NCI-H2227 (cell line): ENCODE measurements at regions not wholly inside any gene's neighbourhood (a gene's known extent, or its start where the extent isn't known, plus 50 kb on each side); places are given as distances from the start of the nearest gene placed in this dataset.
"Not testable (repeated sequence)": the region's sequence is repeated elsewhere in the genome, so short reads cannot be mapped to it uniquely, and the experiment has no call there.

Experiments
- DNase-seq: peaks from one replicate; lab custom pipeline; 2025; ENCODE audit not compliant: unreplicated experiment; lab: John Stamatoyannopoulos, UW

DNA sequence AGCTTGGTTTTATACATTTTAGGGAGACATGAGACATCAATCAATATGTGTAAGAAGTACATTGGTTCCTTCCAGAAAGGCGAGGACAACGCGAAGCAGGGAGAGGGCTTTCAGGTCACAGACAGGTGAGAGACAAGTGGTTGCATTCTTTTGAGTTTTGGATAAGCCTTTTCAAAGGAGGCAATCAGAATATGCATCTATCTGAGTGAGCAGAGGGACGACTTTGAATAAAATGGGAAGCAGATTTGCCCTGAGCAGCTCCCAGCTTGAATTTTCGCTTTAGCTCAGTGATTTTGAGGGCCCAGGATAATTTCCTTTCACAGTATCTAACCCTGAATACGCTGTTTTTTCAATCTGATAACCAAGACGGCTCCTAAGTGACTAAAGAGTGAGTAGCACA lies 82.5 kb upstream of the MYO3A start:
- DNase-seq = no peak

DNA sequence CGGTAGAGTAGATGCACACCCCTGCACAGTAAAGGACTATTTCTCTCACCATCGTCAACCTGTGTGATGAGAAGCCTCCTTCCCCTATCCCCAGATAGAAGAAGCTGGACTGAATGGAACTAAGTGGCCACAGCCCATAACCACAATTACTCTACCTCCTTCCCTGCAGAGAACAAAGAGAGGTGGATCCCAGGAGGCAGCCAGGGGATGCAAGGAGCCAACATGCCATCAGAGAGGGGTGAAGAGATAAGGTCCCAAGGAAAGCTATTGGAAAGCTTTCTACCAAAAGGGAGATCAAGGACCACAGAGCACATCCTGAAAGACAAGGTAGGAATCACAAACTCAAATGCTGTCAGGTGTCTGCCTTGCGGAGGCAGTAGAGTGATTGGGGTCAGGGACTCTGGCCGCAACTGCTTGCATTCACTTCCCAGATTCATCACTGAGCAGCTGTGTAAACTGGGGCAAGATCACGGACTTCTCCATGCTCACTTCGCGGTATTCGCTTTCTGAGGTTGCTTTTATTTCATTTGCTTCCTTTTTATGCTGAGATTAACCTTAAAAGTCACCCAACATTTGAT lies 81.6 kb upstream of the MYO3A start:
- DNase-seq = no peak

DNA sequence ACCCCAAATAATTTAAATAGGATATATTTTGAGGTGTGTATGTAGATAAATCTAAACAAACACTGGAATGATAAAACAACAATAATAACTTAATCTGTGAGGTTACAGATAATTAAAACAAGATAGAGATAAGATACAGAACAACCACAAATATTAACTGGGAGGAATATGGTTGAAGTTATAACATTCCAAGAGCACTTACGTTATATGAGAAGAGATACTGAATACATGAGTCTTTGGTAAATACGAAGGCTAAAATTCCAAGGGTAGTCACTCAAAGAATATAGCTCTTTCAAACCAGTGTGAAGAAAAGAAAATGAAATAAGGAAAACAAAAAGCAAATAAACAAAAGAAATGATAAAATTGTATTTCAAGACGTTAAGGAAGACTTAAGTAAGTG lies 76.0 kb upstream of the MYO3A start:
- DNase-seq = no peak

DNA sequence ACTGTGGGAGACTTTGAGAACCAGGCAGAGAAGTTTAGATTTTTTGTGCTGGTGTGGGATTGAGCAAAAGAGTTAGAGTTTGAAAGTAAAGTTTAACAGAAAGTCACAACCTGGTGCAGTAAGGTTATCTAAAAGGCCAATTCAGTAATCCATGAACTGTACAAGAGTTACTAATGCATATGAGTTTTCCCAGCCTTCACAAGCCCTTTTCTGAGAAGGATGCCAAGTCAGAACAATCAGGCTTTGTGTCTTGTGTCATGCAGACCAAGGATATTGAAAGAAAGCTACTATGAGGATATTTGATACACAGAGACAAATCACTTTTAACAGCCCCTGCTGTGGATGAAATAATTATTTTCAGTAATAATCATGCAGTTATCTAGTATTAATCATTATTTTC lies 68.8 kb upstream of the MYO3A start:
- DNase-seq = no peak

DNA sequence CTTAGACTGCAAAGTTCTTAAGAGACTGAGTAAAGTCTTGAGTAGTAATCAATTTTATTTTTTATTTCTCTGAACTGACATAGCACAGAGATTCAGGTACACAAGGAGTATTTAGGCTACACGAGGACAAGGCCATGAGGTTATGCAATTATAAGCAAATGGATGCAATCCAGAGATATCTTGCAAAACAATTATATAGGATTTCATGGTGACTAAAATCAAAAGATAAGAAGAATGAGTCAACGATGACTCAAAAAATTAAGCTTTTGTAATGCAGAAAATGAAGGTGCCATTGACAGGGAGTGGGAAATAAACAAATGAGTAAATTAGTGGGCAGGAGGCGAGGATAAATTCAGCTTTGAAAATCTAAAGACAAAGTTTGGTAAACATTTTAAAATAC lies 66.7 kb upstream of the MYO3A start:
- no peak for DNase-seq

DNA sequence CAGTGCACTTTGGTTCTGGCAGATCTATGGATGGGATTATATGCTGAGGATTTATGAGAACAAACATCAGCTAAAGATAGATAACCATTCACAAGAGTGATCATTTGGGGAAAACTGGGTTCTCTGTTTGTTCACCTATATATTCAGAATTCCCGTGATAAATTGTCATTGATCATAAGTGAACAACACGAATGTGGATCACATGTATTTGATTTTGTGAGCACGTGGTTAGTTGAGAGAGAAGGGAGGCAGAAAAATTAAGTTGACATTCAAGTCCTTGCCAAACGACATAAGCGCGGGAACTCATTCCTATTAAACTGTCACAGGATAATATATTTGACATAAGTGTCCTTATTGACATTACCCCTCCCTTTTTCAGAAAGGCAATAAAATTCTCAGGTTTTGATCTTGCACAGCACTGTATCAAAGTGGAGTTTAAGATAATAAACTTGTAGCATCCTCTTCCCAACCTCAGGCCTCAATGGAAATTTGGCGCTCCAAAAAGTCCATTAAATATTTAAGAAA lies 64.9 kb upstream of the MYO3A start:
- DNase-seq = no peak

DNA sequence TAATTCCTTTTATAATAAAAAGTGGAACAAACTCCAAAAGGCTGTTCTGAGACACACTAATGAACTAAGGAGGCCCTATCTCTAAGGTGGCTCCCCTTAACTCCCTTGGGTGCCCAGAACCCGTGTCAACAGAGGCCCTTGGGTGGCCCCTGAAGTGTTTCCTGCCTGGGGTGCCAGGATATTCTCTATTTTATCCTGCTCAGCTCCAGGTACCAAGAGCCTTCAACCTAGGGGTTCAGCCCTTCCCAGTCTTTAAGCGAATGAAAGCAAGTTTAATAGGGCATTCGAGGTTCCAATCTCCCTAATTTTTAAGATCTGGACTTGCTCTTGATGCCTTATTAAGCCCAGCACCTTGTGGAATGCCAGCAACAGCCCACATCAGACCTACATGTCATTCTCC lies 64.4 kb upstream of the MYO3A start:
- DNase-seq = no peak

DNA sequence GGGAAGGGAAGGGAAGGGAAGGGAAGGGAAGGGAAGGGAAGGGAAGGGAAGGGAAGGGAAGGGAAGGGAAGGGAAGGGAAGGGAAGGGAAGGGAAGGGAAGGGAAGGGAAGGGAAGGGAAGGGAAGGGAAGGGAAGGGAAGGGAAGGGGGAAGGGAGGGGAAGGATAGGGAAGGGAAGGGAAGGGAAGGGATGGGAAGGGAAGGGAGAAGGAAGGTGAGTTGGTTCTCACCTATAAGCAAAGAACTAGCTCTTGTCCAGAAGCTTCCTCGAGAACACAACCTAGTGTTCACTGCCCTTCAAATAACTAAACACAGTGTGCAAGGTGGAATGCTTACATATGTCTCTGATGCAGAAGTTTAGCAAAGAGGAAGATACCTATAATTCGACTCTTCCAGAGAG lies 59.6 kb upstream of the MYO3A start:
- DNase-seq = not testable (repeated sequence)

DNA sequence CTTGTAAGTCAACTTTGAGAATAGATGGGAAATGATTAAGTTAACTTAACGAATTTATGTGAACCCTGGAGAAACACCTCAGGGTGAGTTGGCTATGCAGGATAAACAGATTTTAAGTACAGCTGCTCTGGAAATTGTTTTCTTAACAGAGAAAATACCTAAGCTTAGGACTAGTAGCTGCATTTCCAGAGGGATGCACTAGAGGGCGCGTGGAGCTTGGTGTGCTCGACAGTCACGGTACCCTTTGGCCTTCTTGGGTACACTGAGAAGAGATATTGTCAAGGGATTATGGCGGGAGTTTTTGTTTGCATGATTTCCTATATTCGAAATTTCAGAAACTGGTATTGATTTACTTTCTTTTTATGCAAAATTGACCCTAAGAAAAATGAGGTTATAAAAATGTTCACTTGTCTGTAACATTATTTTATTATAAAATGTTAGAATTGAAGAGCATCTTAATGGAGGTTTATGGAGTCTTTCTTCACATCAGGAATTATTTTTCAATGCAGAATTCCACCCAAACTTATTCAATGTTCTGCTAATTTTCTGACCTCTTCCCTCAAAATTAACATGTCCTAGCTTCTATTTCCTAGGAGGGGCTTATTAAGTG lies 58.4 kb upstream of the MYO3A start:
- peak; percentile 82 for DNase-seq

DNA sequence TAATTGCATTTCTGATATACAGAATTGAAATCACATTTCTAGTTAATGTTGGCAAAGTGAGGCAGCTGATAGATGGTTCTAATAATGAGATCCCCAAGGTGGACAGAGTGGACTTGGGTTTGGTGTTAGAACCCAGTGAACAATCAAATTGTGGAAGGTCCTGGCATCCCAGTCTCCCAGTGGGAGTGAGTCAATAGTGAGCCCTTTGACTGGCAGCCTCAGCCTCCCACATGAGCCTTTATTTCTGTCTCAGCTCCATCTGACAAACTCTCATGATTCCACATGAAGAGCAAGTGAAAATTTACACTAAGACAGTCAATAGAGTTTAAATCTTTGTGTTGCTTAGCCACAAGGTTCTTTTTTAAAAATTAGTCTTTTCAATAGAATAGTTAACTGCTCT lies 56.7 kb upstream of the MYO3A start:
- DNase-seq = no peak
